Type B pancreatic cell (in vitro differentiated cells): ENCODE measurements at regions not wholly inside any gene's neighbourhood (a gene's known extent, or its start where the extent isn't known, plus 50 kb on each side); places are given as distances from the start of the nearest gene placed in this dataset.
A peak's percentile ranks its signal among the peaks of the same experiment; 100 is the strongest.
"Not testable (repeated sequence)": the region's sequence is repeated elsewhere in the genome, so short reads cannot be mapped to it uniquely, and the experiment has no call there.

Experiments used
- DNase-seq: peaks from one replicate; pipeline ENCODE4 v3.0.0; 2021; ENCODE audit warnings: mixed read lengths; ENCODE audit not compliant: unreplicated experiment; ENCODE audit errors: extremely low spot score
- H3K27ac Mint-ChIP-seq: 2 replicates; pipeline ENCODE4 v1.8.0; 2021; ENCODE audit warnings: mild to moderate bottlenecking, mixed read lengths
- H3K27me3 Mint-ChIP-seq: 2 replicates; pipeline ENCODE4 v1.8.0; 2021; ENCODE audit warnings: mixed read lengths
- H3K36me3 Mint-ChIP-seq: 2 replicates; pipeline ENCODE4 v1.8.0; 2021; ENCODE audit warnings: mixed read lengths
- H3K4me1 Mint-ChIP-seq: one replicate; pipeline ENCODE4 v1.8.0; 2021; ENCODE audit warnings: mixed read lengths; ENCODE audit not compliant: unreplicated experiment
- H3K4me3 Mint-ChIP-seq: 2 replicates; pipeline ENCODE4 v1.8.0; 2021; ENCODE audit warnings: mild to moderate bottlenecking, mixed read lengths
- H3K9me3 Mint-ChIP-seq: 2 replicates; pipeline ENCODE4 v1.8.0; 2021; ENCODE audit warnings: mixed read lengths
- TF ChIP-seq, protein P1 (sequence below): fragments of 200-600 bp; sonication (generic); conservative IDR thresholded peaks from 2 replicates; pipeline ENCODE4 v1.5.0; 2021; ENCODE audit warnings: antibody characterized with exemption, mild to moderate bottlenecking

DNA sequence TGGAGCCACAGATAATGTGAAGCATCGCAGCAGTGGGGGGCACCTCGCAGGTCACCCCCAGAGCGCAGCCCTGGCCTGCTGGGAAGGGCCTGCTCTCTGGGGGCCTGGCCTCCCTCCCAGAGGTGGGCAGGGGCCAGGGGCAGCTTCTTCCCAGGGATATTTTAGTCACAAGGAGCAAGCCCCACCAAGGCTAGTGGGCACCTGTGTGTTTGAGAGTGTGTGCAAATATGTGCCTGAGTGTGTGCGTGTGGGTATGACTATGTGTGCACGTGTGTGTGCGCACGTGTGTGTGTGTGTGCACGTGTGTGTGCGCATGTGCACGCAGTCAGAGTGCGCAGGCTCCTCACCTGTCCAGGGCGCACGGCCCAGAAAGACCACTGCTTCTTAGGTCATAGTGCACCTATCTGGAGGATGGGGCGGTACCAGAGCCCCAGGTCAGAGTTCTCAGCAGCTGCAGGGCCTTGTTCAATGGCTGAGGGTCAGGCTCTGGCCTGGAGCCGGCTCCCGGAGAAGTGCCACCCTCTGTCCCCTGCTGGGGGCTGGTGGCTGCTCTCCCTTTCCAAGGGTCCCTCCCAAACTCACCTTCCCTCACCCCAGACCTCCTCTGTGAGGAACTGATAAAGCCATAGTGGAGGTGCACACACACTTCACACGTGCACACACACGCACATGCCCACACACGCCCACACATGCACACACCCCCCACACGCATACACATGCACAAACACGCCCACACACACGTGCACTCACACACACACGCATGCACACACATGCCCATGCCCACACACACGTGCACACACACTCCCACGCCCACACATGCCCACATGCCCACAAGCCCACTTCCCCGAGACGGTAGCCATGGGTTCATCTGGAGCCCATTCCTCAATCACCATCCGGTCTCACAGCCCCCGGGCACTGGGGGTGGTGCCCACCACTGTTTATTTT lies 128.5 kb downstream of the KIF26A start:
- H3K4me1 Mint-ChIP-seq: no peaks in the 10 kb centered on the region
- peaks cover 3% of the 10 kb centered on the region for H3K27me3 Mint-ChIP-seq
- no peak overlapping the region for H3K27ac Mint-ChIP-seq
- DNase-seq: peak; percentile 53
- H3K36me3 Mint-ChIP-seq: no peaks in the 10 kb centered on the region
- TF ChIP-seq, protein P1, sequence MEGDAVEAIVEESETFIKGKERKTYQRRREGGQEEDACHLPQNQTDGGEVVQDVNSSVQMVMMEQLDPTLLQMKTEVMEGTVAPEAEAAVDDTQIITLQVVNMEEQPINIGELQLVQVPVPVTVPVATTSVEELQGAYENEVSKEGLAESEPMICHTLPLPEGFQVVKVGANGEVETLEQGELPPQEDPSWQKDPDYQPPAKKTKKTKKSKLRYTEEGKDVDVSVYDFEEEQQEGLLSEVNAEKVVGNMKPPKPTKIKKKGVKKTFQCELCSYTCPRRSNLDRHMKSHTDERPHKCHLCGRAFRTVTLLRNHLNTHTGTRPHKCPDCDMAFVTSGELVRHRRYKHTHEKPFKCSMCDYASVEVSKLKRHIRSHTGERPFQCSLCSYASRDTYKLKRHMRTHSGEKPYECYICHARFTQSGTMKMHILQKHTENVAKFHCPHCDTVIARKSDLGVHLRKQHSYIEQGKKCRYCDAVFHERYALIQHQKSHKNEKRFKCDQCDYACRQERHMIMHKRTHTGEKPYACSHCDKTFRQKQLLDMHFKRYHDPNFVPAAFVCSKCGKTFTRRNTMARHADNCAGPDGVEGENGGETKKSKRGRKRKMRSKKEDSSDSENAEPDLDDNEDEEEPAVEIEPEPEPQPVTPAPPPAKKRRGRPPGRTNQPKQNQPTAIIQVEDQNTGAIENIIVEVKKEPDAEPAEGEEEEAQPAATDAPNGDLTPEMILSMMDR: no peak
- H3K4me3 Mint-ChIP-seq: no peak overlapping the region
- no peaks in the 10 kb centered on the region for H3K9me3 Mint-ChIP-seq

DNA sequence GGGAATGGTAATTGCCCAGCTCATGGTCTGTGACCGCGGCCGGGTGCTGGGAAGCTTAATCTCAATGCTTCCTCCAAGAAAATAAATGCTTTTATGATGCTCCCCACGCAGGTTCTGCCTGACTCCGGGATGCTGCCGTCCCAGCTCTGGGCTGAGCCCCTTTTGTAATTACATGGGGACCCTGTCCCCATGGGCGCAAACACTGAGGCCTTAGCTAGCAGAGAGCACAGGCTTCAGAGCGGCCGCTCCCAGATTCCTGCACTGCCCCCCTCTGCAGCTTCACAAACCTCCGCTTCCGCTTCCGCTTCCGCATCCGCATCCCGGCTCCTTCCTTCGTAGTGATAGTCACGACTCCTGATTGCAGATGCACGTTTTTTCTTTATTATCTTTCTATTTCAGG lies 129.5 kb downstream of the KIF26A start:
- H3K27me3 Mint-ChIP-seq: no peaks in the 10 kb centered on the region
- DNase-seq: peak; percentile 59
- no peak overlapping the region for H3K4me3 Mint-ChIP-seq
- H3K27ac Mint-ChIP-seq: no peak overlapping the region
- no peaks in the 10 kb centered on the region for H3K9me3 Mint-ChIP-seq
- TF ChIP-seq, protein P1: no peak
- H3K36me3 Mint-ChIP-seq: no peaks in the 10 kb centered on the region
- H3K4me1 Mint-ChIP-seq: peaks cover 4% of the 10 kb centered on the region

DNA sequence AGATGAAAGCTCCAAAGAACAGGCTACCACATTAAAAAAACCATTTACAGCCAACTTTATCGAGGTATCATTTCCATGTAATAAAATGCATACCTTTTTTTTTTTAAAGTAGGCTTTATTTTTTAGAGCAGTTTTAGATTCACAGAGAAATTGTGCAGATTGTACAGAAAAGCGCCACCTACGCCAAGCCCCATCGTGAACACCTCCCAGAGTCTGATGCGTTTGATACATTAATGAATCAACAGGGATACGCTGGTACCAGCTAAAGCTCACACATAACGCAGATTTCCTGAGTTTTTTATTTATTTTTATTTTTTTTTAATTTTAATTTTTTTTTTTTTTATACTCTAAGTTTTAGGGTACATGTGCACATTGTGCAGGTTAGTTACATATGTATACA lies 129.9 kb downstream of the KIF26A start:
- Mint-ChIP-seq H3K27me3 (no peaks in the 10 kb centered on the region), H3K36me3 (no peaks in the 10 kb centered on the region), H3K9me3 (no peaks in the 10 kb centered on the region), H3K4me3 (no peak overlapping the region), H3K27ac (no peak overlapping the region), H3K4me1 (peaks cover 7% of the 10 kb centered on the region)
- no peak for DNase-seq
- TF ChIP-seq, protein P1: no peak

DNA sequence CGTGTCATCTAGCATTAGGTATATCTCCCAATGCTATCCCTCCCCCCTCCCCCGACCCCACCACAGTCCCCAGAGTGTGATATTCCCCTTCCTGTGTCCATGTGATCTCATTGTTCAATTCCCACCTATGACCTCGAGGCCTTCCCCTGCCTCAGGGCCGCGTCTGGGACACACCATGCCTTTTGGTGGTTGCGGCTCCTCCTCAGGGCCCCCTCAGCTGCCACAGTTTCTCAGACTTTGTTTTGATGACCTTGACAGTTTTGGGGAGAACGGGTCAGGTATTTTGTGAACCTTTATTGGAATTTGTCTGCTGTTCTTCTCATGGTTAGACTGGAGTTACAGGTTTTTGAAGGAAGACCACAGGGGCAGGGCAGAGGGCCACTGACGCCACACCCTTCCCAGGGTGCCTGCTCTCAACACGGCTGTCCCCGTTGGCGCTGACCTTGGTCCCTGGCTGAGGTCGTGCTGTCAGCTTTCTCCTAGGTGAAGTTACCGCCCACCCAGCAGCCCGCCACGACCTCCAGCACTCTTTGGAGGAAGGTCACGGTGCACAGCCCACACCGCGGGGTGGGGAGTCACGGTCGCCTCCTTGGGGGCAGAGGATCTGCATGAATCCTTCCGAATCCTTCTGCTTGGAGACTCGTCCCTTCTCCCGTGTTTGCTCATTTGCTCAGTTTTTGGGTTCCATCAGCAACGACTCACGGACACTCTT lies 130.5 kb downstream of the KIF26A start:
- no peak overlapping the region for H3K4me3 Mint-ChIP-seq
- peak; percentile 69 for DNase-seq
- peaks cover 7% of the 10 kb centered on the region for H3K4me1 Mint-ChIP-seq
- no peaks in the 10 kb centered on the region for H3K27me3 Mint-ChIP-seq
- no peaks in the 10 kb centered on the region for H3K9me3 Mint-ChIP-seq
- H3K27ac Mint-ChIP-seq: no peak overlapping the region
- no peaks in the 10 kb centered on the region for H3K36me3 Mint-ChIP-seq
- TF ChIP-seq, protein P1: no peak

DNA sequence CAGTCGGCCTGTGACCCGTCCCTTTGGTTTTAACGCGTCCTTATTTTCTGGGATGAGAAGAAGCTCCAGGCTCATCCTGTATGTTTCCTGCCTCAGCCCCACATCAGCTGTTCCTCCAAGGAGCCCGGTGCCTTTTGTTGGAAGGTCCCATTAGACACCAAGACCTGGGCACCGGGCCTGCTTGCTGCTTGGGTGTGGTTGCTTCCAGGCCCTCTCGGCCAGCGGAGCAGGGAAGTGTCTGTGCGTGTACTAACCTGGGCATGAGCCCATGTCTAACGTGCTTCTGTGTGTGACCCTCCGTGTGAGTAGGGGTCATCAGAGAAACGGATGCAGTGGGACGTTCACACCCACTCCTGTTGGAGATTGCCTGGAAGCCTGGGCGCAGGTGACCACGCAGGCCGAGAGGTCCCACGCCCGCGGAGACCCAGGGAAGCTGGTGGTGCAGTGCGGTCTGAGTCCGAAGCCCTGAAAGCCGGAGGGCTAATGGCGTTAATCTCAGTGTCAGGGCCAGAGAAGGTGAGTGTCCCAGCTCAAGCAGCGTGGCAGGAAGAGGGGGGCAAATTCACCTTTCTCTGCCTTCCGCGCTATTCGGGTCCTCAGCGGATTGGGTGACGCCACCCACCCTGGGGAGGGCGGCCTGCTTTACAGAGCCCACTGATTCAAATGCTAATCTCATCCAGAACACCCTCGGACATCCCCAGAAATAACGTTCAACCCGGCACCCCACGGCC lies 131.3 kb downstream of the KIF26A start:
- not testable (repeated sequence) for H3K27me3 Mint-ChIP-seq, H3K27ac Mint-ChIP-seq, H3K36me3 Mint-ChIP-seq, H3K4me1 Mint-ChIP-seq, H3K4me3 Mint-ChIP-seq, H3K9me3 Mint-ChIP-seq
- peak; percentile 60 for DNase-seq
